RWPE1 (cell line): ENCODE measurements at regions not wholly inside any gene's neighbourhood (a gene's known extent, or its start where the extent isn't known, plus 50 kb on each side); places are given as distances from the start of the nearest gene placed in this dataset.

Source experiments
- CTCF ChIA-PET: fragments of 350-600 bp; sonication (Branson Sonifier 250); formaldehyde crosslinking; extraction: SDS; loops from one replicate; lab custom pipeline; 2021; lab: Yijun Ruan, JAX
- POLR2A ChIA-PET: fragments of 400-600 bp; formaldehyde crosslinking; extraction: SDS; loops from one replicate; lab custom pipeline; 2020; ENCODE audit warnings: antibody characterized with exemption; ENCODE audit not compliant: low non-redundant PET; lab: Yijun Ruan, JAX
- DNase-seq: peaks from one replicate; pipeline ENCODE4 v3.0.0; 2012; ENCODE audit warnings: low spot score
- H3K27ac ChIP-seq: fragments of 450-650 bp; 2 replicates; pipeline ENCODE4 v1.5.1; 2017
- CTCF ChIP-seq: fragments of 450-650 bp; conservative IDR thresholded peaks from 2 replicates; pipeline ENCODE4 v1.5.1; 2017; ENCODE audit warnings: low read depth, mild to moderate bottlenecking

GRCh38 chr4:33270403-33270802 is 2550.2 kb downstream of the PCDH7 start:
- POLR2A ChIA-PET: no interaction called here

GRCh38 chr4:33272722-33273121 is 2552.6 kb downstream of the PCDH7 start:
- DNase-seq: no peak
- H3K27ac ChIP-seq: no peak overlapping the region
- TF ChIP-seq CTCF: no peak
- POLR2A ChIA-PET: no interaction called here
- CTCF ChIA-PET: interaction anchor here (0.6 kb wide), 2 partner anchors 45 to 981 kb away, joined by 3 to 5 read pairs; no protein-coding TSS in a partner anchor

More at GRCh38 chr4:33270403-33270802, 2550.2 kb downstream of the PCDH7 start:
- TF ChIP-seq CTCF: no peak
- no peak for DNase-seq
- CTCF ChIA-PET: no interaction called here
- H3K27ac ChIP-seq: no peak overlapping the region

- DNase-seq: no peak
- no peak for TF ChIP-seq CTCF
- ChIA-PET POLR2A (no interaction called here), CTCF (no interaction called here)
- no peak overlapping the region for H3K27ac ChIP-seq
Measured at GRCh38 chr4:33283818-33284217, 2563.6 kb downstream of the PCDH7 start.

GRCh38 chr4:33296876-33297455 is 2576.8 kb downstream of the PCDH7 start:
- no peak for DNase-seq
- POLR2A ChIA-PET: no interaction called here
- CTCF ChIA-PET: no interaction called here
- TF ChIP-seq CTCF: no peak
- H3K27ac ChIP-seq: no peak overlapping the region

- CTCF ChIA-PET: interaction anchor here (0.5 to 0.7 kb wide), 2 partner anchors 262 to 919 kb away, joined by 3 read pairs; no protein-coding TSS in a partner anchor
- H3K27ac ChIP-seq: no peak overlapping the region
- DNase-seq: no peak
- TF ChIP-seq CTCF: no peak
- POLR2A ChIA-PET: no interaction called here
Measured at GRCh38 chr4:33302321-33302720, 2582.2 kb downstream of the PCDH7 start.

GRCh38 chr4:33306131-33306530 is 2586.0 kb downstream of the PCDH7 start:
- CTCF ChIA-PET: no interaction called here
- DNase-seq: no peak
- POLR2A ChIA-PET: no interaction called here
- no peak for TF ChIP-seq CTCF
- no peak overlapping the region for H3K27ac ChIP-seq
